ENCODE measurements at regions not wholly inside any gene's neighbourhood (a gene's known extent, or its start where the extent isn't known, plus 50 kb on each side); places are given as distances from the start of the nearest gene placed in this dataset.

DNA sequence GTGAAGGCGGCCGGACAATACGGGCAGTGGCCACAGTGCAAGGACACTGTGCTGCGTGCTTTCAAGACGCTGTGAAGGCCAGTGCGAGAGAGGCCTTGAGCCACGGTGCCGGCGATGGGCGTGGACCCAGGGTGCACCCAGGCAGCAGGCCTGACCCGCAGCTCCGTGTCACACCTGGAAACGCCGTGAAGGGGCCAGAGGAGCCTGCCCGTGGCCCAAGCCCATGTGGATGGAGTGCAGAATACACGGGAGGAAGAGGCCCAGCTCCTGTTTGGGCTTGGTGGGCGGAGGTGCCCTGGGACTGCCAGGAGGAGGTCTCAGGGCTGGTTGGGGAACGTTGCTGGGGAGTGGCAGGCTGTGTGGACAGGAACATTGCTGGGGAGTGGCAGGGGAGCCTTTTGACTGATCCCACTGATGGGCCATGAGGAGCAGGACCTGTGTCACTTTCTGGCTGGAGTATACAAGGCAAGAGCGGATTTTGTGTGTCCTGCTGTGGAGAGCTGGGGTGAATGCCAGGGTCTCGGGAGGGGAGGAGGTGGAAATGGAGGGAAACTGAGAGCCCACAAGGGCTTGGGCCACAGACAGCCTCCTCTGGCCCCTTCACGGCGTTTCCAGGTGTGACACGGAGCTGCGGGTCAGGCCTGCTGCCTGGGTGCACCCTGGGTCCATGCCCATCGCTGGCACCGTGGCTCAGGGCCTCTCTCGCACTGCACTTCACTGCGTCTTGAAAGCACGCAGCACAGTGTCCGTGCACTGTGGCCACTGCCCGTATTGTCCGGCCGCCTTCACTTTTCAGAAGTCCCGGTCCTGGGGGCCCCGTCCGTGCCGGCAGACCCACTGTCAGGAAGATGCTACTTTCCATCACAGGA, 925.4 kb downstream of the BRD1 start:
- Mint-ChIP-seq H3K27me3 (no peaks in the 10 kb centered on the region), H3K4me3 (no peak overlapping the region), H3K9me3 (peaks cover 0 to 2% (median 0%) of the 10 kb centered on the region in 3 donors), H3K27ac (no peak overlapping the region), H3K4me1 (no peaks in the 10 kb centered on the region), H3K36me3 (no peaks in the 10 kb centered on the region)

DNA sequence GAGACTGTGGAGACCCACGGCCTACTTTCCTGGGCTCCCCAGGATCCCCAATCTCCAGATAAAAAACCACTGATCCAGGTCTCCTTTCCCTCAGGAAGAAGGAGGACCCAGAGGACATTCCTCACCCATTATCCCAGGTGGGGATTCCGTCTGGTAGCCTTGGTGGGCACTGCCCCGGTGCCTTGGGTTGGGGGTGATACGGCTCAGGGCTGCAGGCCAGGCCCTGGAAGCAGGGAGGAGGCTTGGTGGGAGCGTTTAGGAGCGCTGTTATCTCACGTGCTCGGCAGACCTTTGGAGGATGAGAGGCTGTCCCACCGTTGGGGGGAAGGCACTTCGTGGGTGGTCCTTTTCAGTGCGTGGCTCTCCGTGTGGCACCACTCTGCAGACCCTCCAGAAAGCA, 926.3 kb downstream of the BRD1 start:
- H3K27ac Mint-ChIP-seq: no peak overlapping the region
- no peaks in the 10 kb centered on the region for H3K4me1 Mint-ChIP-seq
- no peaks in the 10 kb centered on the region for H3K36me3 Mint-ChIP-seq
- H3K27me3 Mint-ChIP-seq: no peaks in the 10 kb centered on the region
- no peak overlapping the region for H3K4me3 Mint-ChIP-seq
- peaks cover 0 to 2% (median 0%) of the 10 kb centered on the region in 3 donors for H3K9me3 Mint-ChIP-seq

DNA sequence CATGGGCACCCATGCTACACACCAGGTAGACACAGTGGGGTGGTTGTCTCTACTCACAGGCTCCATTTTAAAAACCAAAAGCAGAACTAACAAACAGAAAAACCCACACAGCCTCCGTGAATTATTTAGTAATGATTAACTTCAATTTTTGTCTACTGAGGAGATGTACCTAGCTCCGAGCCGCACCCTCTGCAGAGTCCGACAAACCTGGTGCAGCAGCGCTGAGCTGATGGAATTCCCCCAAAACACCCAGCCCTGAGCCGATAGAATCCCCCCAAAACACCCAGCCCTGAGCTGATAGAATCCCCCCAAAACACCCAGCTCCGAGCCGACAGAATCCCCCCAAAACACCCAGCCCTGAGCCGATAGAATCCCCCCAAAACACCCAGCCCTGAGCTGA, 927.0 kb downstream of the BRD1 start:
- Mint-ChIP-seq H3K36me3 (no peaks in the 10 kb centered on the region), H3K4me3 (no peak overlapping the region), H3K4me1 (no peaks in the 10 kb centered on the region), H3K27me3 (no peaks in the 10 kb centered on the region), H3K27ac (no peak overlapping the region), H3K9me3 (peaks cover 0 to 2% (median 0%) of the 10 kb centered on the region in 3 donors)

DNA sequence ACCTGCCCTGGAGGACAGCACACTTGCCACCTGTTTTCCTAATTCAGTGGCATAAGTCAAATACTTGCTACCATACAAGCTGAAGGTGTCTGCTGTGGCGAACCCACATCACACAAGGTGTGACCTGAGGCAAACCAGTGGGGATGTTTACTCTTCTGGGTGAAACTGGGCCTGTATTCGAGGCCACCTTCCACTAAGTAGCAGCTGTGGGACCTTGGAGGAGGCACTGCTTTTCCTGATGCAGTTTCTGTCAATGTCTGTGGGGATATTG, 927.4 kb downstream of the BRD1 start:
- Mint-ChIP-seq H3K36me3 (no peaks in the 10 kb centered on the region), H3K9me3 (peaks cover 0 to 2% (median 0%) of the 10 kb centered on the region in 3 donors), H3K4me1 (no peaks in the 10 kb centered on the region), H3K27ac (no peak overlapping the region), H3K4me3 (no peak overlapping the region), H3K27me3 (no peaks in the 10 kb centered on the region)

DNA sequence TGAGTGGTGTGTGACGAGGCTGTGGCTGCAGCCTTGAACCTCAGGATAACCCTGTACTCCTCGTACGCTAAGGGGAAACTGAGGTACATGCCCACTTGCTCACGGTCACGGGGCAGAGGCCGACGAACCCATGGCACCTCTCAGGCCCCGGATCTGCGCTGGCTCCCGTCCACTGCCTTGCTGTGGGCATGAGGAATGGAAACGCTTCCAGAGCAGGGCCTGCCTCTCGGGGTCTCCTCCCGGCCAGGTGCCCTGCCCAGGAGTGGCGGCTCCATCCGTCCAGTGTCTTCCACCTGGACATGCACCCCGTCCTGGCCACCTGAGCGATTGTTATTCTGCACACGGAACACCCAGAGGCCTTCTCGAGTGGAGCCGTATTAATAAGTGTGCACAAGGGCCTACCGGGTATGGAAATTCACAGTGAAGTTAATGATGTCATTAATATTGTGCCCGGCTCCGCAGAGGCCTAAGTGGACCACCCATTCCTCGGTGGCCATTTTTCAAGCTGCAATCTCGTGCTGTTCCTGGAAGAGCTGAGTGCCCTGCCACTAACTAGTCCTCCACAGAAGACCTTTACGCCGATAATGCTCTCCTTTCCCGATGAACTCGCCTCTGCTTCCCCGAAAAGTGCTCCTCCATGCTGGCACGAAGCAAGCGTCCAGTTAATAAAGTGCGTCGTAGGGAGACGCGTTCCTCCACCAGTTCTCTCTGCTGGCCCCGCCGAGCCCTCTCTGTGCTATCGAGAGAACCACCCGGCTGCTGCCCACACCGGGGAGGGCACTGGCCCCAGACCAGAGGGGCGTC, 927.9 kb downstream of the BRD1 start:
- Mint-ChIP-seq H3K27ac (no peak overlapping the region), H3K4me3 (no peak overlapping the region), H3K36me3 (no peaks in the 10 kb centered on the region), H3K4me1 (no peaks in the 10 kb centered on the region), H3K9me3 (peaks cover 0 to 2% (median 0%) of the 10 kb centered on the region in 3 donors), H3K27me3 (no peaks in the 10 kb centered on the region)

DNA sequence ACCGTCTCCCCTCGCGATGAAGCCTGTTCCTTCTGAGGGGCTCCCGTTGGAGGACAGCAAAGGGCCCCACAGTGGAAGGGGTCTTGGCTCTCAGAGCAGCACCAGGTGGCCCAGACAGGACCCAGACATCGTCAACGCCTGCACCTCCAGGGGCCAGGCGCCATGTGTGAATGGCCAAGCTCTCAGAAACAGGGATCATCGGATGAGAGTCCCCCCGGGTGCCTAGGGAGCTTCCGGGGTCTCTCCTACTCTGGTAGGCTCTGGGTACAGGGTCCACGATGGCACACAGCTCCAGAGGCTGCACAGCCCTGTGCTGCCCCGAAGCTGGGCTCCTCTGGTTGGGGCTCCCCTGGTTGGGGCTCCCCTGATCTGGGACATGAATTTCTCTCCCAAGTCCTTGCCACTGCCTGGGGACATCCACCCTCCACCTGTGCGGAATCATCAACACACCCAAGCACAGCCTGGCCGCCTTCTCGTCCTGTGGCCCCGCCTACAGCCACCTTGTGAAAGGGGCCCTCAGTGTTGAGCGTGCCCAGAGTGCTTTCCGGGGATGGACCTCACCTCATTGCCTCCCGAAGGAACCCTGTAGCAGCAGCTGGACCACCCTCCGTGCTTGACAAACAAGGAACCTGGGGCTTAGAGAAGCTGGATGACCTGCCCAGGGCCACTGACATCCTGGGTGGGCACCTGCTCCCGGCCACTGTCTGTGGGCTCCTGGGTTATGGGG, 929.0 kb downstream of the BRD1 start:
- H3K9me3 Mint-ChIP-seq: no peaks in the 10 kb centered on the region
- H3K4me1 Mint-ChIP-seq: no peaks in the 10 kb centered on the region
- H3K27ac Mint-ChIP-seq: no peak overlapping the region
- H3K36me3 Mint-ChIP-seq: no peaks in the 10 kb centered on the region
- no peaks in the 10 kb centered on the region for H3K27me3 Mint-ChIP-seq
- H3K4me3 Mint-ChIP-seq: no peak overlapping the region

DNA sequence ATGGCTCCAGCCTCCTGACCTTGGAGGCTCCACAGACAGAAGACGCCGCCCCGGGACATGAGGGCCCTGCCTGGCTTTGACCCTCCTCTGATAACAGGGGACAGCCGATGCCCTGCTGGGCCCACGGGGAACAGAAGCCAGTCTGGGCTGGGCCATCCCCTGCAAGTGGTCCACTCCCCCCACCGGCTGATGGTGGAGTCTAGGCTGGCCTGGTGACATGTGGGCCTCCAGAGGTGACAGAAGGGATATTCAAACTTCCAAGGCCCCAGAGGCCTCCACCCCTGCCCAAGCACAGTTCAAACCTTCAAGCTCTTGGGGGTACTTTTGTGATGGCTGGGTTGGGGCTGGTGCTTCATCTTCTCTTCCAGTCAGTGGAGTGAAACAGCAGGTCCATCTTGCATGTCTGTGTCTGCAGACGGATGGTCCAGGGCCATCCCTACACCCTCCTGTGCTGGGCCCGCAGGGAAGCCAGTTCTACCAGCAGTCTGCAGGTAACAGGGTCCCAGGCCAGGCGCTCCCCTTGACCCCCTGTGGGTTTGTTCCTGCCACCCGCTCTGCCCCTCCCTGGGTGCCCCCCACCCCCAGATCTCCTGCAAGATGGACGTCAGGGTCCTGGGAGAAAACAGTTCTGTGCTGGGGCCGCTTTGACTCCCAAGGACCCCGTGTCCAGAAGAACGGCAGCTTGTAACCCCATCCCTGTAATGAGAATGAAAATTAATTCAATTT, 929.9 kb downstream of the BRD1 start:
- H3K4me1 Mint-ChIP-seq: no peaks in the 10 kb centered on the region
- no peak overlapping the region for H3K27ac Mint-ChIP-seq
- no peaks in the 10 kb centered on the region for H3K36me3 Mint-ChIP-seq
- H3K27me3 Mint-ChIP-seq: no peaks in the 10 kb centered on the region
- no peaks in the 10 kb centered on the region for H3K9me3 Mint-ChIP-seq
- no peak overlapping the region for H3K4me3 Mint-ChIP-seq

DNA sequence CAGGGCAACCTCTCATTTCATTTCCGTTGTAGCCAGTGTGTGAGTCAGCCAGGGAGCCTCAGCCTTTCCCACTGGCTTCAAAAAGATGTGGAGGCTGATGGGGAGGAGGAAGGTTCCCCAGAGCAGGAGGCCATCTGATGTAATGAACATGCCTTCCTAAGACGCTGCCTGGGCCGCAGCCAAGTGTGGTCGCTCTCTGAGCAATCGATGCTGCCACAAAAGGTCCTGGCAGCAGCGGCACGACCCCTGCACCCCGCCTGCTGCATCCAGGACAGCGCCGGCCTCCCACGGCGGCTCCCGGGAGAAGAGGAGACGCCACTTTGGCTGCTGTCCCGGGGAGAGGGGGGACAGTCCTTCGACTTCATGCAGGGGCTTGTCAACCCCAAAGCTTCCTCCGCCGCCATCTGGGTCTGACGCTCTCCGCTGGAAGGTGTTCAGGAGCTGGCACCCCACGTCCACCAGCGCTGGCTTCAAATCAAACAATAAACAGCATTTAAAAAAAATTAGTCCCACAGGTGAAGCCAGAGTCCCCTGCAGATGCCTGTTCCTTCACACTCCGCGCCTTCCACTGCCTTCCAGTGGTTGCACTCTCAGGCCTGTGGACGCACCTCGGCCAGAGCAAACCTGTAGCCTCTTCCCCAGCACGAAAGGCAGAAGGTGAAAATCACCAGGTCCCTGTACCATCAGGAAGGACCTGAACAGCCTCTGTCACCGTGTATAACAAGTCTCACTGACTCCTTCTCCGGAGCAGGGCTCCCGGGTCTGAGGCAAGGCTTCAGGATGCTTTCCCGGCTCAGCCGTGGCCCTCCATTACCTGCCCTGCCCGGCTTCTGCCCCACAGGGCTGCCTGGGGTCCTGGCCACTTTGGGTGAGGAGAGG, 930.7 kb downstream of the BRD1 start:
- H3K36me3 Mint-ChIP-seq: no peaks in the 10 kb centered on the region
- H3K27ac Mint-ChIP-seq: no peak overlapping the region
- no peaks in the 10 kb centered on the region for H3K4me1 Mint-ChIP-seq
- no peak overlapping the region for H3K4me3 Mint-ChIP-seq
- H3K27me3 Mint-ChIP-seq: no peaks in the 10 kb centered on the region
- H3K9me3 Mint-ChIP-seq: no peaks in the 10 kb centered on the region

DNA sequence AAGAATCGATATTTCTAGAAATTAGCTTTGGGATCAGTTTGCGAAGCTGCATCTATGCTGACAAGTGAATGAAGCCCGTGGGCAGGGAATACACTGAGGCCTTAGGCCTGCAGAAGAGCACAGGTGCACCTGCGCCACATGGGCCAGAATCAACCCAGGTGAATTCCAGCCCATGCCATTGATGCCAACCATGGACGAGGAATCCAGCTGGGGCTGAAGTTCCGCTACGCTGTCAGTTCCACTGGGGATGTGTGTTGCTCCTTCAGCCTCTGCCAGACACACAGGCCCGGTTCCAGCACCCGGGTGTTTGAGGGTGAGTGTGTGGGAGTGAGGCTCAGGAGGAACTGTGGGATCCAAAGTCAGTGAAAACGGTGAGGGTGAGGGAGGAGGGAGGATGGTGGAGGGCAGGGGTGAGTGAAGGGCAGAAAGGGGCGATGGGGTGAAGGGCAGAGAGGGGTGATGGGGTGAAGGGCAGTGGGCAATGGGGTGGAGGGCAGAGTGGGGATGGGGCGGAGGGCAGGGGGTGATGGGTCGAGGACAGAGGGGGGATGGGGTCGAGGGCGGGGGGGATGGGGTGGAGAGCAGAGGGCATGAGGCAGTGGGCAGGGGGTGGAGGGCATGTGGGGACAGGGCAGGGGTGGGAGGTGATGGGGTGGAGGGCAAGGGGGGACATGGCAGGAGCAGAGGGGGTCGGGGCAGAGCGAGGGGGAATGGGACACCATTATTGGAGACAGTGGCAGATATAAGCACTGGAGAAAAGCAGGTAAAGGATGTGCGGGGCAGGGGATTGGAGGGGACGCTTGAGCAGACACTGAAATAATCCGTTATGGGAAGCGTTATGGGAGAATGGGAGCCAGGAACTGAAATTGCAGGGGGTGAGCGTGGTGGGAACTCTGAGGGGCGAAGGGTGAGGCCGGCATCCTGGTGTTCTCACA, 931.6 kb downstream of the BRD1 start:
- Mint-ChIP-seq H3K27ac (no peak overlapping the region), H3K4me3 (peak overlapping the region in 1 of 4 donors; percentile 20), H3K36me3 (no peaks in the 10 kb centered on the region), H3K4me1 (no peaks in the 10 kb centered on the region), H3K9me3 (no peaks in the 10 kb centered on the region), H3K27me3 (no peaks in the 10 kb centered on the region)

DNA sequence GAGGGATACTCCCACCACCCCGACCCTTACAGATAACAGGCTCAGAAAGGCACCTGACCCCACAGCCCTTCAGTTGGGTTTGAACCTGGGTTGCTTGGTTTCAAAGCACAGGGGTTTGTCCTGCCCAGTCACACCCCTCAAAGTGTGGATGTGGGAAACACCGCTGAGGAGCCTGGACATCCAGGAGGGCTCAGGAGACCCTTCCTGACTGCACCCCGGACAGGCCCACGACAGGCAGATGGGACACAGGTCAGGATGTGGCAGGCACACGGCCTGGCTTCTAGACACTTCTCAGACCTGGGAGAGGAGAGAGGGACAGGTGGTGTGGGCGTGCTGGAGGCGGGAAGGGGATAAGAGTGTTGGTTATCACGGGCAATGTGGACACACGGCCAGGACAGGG, 932.3 kb downstream of the BRD1 start:
- H3K4me3 Mint-ChIP-seq: no peak overlapping the region
- no peaks in the 10 kb centered on the region for H3K4me1 Mint-ChIP-seq
- H3K9me3 Mint-ChIP-seq: peaks cover 0 to 3% (median 0%) of the 10 kb centered on the region in 3 donors
- no peaks in the 10 kb centered on the region for H3K27me3 Mint-ChIP-seq
- H3K36me3 Mint-ChIP-seq: no peaks in the 10 kb centered on the region
- no peak overlapping the region for H3K27ac Mint-ChIP-seq

DNA sequence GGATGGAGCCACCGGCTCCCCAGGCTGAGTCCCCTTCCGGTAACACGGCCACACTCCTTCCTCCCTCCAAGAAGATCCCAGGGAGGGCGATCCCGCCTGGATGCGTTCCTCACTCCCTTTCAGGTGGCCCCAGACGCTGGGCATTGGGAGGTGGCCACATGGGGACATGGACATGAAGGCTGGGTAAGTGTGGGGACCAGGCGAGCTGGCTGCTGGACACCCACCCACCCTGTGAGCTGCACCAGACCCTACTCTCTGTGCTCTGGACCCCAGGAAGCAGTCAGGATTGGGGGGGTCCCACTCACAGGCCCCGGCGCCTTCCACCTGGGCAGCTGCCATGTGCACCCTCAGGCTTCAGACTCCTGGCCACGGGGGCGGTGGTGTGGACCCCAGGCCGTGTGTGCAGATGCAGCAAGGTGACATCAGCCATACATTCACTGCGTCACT, 932.8 kb downstream of the BRD1 start:
- Mint-ChIP-seq H3K27me3 (no peaks in the 10 kb centered on the region), H3K4me1 (no peaks in the 10 kb centered on the region), H3K9me3 (peaks cover 0 to 3% (median 0%) of the 10 kb centered on the region in 3 donors), H3K36me3 (no peaks in the 10 kb centered on the region), H3K4me3 (no peak overlapping the region), H3K27ac (no peak overlapping the region)

DNA sequence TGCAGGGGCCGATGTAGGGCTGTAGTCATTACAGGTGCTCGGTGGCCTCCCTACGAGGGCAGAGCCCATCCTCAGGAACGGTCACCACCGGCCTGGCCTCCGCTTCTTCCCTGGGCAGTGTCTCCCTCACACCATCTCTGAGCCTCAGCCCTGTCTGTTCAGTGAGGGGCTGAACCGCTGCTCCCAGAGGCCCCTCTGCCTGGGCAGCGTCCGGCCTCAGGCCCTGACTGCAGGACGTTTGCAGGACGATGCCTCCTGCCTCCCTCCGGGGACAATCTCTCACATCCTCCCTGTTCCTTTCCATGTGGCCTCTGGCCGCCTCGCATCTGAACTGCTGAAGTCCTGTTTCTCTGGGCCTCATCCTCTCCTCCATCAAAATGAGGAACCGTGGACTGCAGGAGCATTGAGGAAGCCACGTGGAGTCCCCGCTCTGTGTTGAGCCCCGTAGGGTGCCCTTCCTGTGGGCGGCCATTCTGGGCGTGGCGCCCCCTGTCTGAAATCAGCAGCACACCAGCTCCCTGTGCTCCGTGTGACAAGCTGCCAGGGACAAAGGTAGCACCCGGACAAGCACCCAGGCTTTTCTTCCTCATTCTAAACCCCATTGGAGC, 933.5 kb downstream of the BRD1 start:
- Mint-ChIP-seq H3K27me3 (no peaks in the 10 kb centered on the region), H3K4me3 (no peak overlapping the region)

More for the DNA sequence above, 933.5 kb downstream of the BRD1 start:
- H3K27ac Mint-ChIP-seq: no peak overlapping the region
- peaks cover 0 to 3% (median 0%) of the 10 kb centered on the region in 3 donors for H3K9me3 Mint-ChIP-seq
- H3K36me3 Mint-ChIP-seq: no peaks in the 10 kb centered on the region
- no peaks in the 10 kb centered on the region for H3K4me1 Mint-ChIP-seq
